PC-3 (cell line): ENCODE measurements at regions not wholly inside any gene's neighbourhood (a gene's known extent, or its start where the extent isn't known, plus 50 kb on each side); places are given as distances from the start of the nearest gene placed in this dataset.

Experiments
- CTCF ChIP-seq: fragments of 300-600 bp; sonication (generic); conservative IDR thresholded peaks from 2 replicates; pipeline ENCODE4 v1.5.1; 2017; ENCODE audit warnings: antibody characterized with exemption, low read depth, mild to moderate bottlenecking, low read length
- EZH2 ChIP-seq: fragments of 300-600 bp; sonication (generic); IDR thresholded peaks from one replicate; pipeline ENCODE4 v1.6.1; 2017; ENCODE audit warnings: antibody characterized with exemption, mild to moderate bottlenecking, low read length; ENCODE audit not compliant: unreplicated experiment
- EZH2phosphoT487 ChIP-seq: fragments of 300-600 bp; sonication (generic); IDR thresholded peaks from 2 replicates; pipeline ENCODE4 v1.6.1; 2018; ENCODE audit warnings: mild to moderate bottlenecking, antibody characterized with exemption, low read length, borderline replicate concordance

- TF ChIP-seq CTCF, result no peak
- TF ChIP-seq EZH2phosphoT487, result no peak
- no peak for TF ChIP-seq EZH2
These were observed 728.2 kb downstream of the LUZP2 start for GRCh38 chr11:25225078-25225477.
